Activated T-helper 1 cell treated with anti-CD3 and anti-CD28 coated beads, Interleukin-12 subunit alpha, Interleukin-12 subunit beta, Interleukin-2, Interleukin-4 antibody, amounts not matched to agents 30 ng/mL and 10 ng/mL and 1 ng/mL, durations not matched to agents 14 hours and 24 hours and 36 hours (primary cell): ENCODE measurements at regions not wholly inside any gene's neighbourhood (a gene's known extent, or its start where the extent isn't known, plus 50 kb on each side); places are given as distances from the start of the nearest gene placed in this dataset.
"Not testable (repeated sequence)": the region's sequence is repeated elsewhere in the genome, so short reads cannot be mapped to it uniquely, and the experiment has no call there.

ENCODE experiments used
- DNase-seq: peaks from one replicate; pipeline ENCODE4 v3.0.0; 2021; ENCODE audit warnings: low spot score
- H3K27ac Mint-ChIP-seq: one replicate; pipeline ENCODE4 v1.8.0; 2021; ENCODE audit warnings: mild to moderate bottlenecking, mixed read lengths
- H3K27me3 Mint-ChIP-seq: one replicate; pipeline ENCODE4 v1.8.0; 2022; ENCODE audit warnings: mild to moderate bottlenecking, moderate library complexity, mixed read lengths; ENCODE audit not compliant: insufficient read depth
- H3K36me3 Mint-ChIP-seq: one replicate; pipeline ENCODE4 v1.8.0; 2021; ENCODE audit warnings: low read depth, mixed read lengths
- H3K4me1 Mint-ChIP-seq: one replicate; pipeline ENCODE4 v1.8.0; 2021; ENCODE audit warnings: low read depth, mixed read lengths
- H3K4me3 Mint-ChIP-seq: one replicate; pipeline ENCODE4 v1.8.0; 2021; ENCODE audit warnings: mild to moderate bottlenecking, moderate library complexity, mixed read lengths
- H3K9me3 Mint-ChIP-seq: one replicate; pipeline ENCODE4 v1.8.0; 2021; ENCODE audit warnings: mixed read lengths
- intact Hi-C: fragments of 100-400 bp; cut with micrococcal nuclease; formaldehyde crosslinking; loops from one replicate; pipeline ENCODE4 v1.15.1; 2024

- Mint-ChIP-seq H3K27ac (no peak overlapping the region), H3K27me3 (peaks cover 2% of the 10 kb centered on the region), H3K36me3 (no peaks in the 10 kb centered on the region), H3K4me1 (no peaks in the 10 kb centered on the region), H3K9me3 (no peaks in the 10 kb centered on the region), H3K4me3 (no peak overlapping the region)
- intact Hi-C loops, result no loop called here
- DNase-seq, result no peak
These were observed 111.8 kb upstream of the FRMD1 start for GRCh38 chr6:168190646-168191443.

DNA sequence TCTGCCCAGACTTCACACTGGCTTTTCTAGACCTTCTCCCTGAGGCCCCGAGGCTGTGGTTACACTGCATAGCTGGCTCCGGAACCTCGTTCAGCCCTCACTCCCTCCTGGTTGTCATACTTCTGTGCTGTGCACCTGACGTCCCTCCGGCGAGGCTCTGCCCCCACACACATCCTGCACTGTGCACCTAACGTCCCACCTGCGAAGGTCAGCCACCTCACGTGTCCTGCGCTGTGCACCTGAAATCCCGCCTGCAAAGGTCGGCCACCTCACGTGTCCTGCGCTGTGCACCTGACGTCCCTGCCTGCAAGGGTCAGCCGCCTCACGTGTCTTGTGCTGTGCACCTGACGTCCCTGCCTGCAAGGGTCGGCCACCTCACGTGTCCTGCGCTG lies 111.0 kb upstream of the FRMD1 start:
- Mint-ChIP-seq H3K27me3 (peaks cover 2% of the 10 kb centered on the region), H3K27ac (no peak overlapping the region), H3K4me1 (no peaks in the 10 kb centered on the region), H3K4me3 (no peak overlapping the region), H3K9me3 (no peaks in the 10 kb centered on the region), H3K36me3 (no peaks in the 10 kb centered on the region)
- intact Hi-C loops, result no loop called here
- DNase-seq, result no peak

GRCh38 chr6:168189200-168190013 lies 110.4 kb upstream of the FRMD1 start:
- H3K27ac Mint-ChIP-seq, result no peak overlapping the region
- intact Hi-C loops, result no loop called here
- no peaks in the 10 kb centered on the region for H3K4me1 Mint-ChIP-seq
- no peaks in the 10 kb centered on the region for H3K9me3 Mint-ChIP-seq
- peaks cover 2% of the 10 kb centered on the region for H3K27me3 Mint-ChIP-seq
- H3K4me3 Mint-ChIP-seq, result no peak overlapping the region
- no peak for DNase-seq
- H3K36me3 Mint-ChIP-seq, result no peaks in the 10 kb centered on the region

- no peaks in the 10 kb centered on the region for H3K9me3 Mint-ChIP-seq
- intact Hi-C loops, result no loop called here
- H3K4me3 Mint-ChIP-seq, result no peak overlapping the region
- no peaks in the 10 kb centered on the region for H3K4me1 Mint-ChIP-seq
- no peak for DNase-seq
- no peak overlapping the region for H3K27ac Mint-ChIP-seq
- no peaks in the 10 kb centered on the region for H3K36me3 Mint-ChIP-seq
- peaks cover 2% of the 10 kb centered on the region for H3K27me3 Mint-ChIP-seq
These were observed 109.6 kb upstream of the FRMD1 start for GRCh38 chr6:168188369-168189199.

DNA sequence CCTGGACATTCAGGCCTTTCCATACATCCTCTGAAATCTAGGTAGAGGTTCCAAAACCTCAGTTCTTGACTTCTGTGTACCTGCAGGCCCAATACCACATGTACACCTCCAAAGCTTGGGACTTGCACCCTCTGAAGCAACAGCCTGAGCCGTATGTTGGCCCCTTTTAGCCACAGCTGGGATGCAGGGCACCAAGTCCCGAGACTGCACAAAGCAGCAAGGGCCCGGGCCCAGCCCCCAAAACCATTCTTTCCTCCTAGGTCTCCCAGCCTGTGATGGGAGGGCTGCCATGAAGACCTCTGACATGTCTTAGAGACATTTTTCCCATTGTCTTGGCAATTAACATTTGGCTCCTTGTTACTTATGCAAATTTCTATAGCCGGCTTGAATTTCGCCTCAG lies 107.4 kb upstream of the FRMD1 start:
- Mint-ChIP-seq H3K27ac (no peak overlapping the region), H3K9me3 (no peaks in the 10 kb centered on the region), H3K27me3 (peaks cover 4% of the 10 kb centered on the region), H3K4me3 (no peak overlapping the region), H3K4me1 (no peaks in the 10 kb centered on the region), H3K36me3 (no peaks in the 10 kb centered on the region)
- intact Hi-C loops, result no loop called here
- no peak for DNase-seq

DNA sequence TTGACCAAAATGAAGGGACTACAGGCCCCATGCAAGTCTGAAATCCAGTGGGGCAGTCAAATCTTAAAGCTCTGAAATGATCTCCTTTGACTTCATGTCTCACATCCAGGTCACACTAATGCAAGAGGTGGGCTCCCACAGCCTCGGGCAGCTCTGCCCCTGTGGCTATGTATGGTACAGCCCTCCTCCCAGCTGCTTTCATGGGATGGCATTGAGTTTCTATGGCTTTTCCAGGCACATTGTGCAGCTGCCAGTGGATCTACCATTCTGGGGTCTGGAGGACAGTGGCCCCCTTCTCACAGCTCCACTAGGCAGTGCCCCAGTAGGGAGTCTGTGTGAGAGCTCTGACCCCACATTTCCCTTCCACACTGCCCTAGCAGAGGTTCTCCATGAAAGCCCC lies 107.0 kb upstream of the FRMD1 start:
- H3K4me3 Mint-ChIP-seq, H3K4me1 Mint-ChIP-seq, intact Hi-C loops, H3K36me3 Mint-ChIP-seq, H3K27ac Mint-ChIP-seq, DNase-seq, H3K9me3 Mint-ChIP-seq, H3K27me3 Mint-ChIP-seq: not testable (repeated sequence)

DNA sequence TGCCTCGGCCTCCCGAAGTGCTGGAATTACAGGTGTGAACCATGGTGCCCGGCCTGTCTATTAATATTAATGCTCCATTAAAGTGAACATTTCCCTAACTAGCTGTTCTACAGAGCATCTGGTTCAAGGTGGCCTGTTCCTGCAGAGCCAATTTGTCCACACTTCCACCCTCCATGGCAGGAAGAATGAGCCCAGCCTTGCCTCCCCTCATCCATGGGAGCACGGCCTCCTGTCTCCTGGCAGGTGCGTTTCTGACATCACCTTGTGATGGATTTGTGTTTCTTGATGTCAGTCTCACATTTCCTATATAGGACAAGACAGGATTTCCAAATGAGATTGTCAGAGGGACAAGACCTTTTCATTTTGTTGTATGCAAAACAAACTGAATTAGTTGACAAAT lies 105.7 kb upstream of the FRMD1 start:
- Mint-ChIP-seq H3K27ac (no peak overlapping the region), H3K4me3 (no peak overlapping the region), H3K36me3 (no peaks in the 10 kb centered on the region), H3K27me3 (peaks cover 4% of the 10 kb centered on the region), H3K9me3 (no peaks in the 10 kb centered on the region), H3K4me1 (no peaks in the 10 kb centered on the region)
- intact Hi-C loops, result no loop called here
- DNase-seq, result no peak

GRCh38 chr6:168183613-168183970 lies 104.6 kb upstream of the FRMD1 start:
- H3K36me3 Mint-ChIP-seq, result no peaks in the 10 kb centered on the region
- DNase-seq, result no peak
- H3K27me3 Mint-ChIP-seq, result peaks cover 4% of the 10 kb centered on the region
- no peaks in the 10 kb centered on the region for H3K4me1 Mint-ChIP-seq
- intact Hi-C loops, result no loop called here
- no peak overlapping the region for H3K4me3 Mint-ChIP-seq
- H3K9me3 Mint-ChIP-seq, result no peaks in the 10 kb centered on the region
- H3K27ac Mint-ChIP-seq, result no peak overlapping the region

- Mint-ChIP-seq H3K36me3 (no peaks in the 10 kb centered on the region), H3K27ac (no peak overlapping the region), H3K9me3 (no peaks in the 10 kb centered on the region), H3K4me1 (no peaks in the 10 kb centered on the region), H3K27me3 (peaks cover 4% of the 10 kb centered on the region), H3K4me3 (no peak overlapping the region)
- intact Hi-C loops, result no loop called here
- DNase-seq, result no peak
These were observed 104.0 kb upstream of the FRMD1 start for GRCh38 chr6:168182908-168183612.

GRCh38 chr6:168182366-168182765 lies 103.4 kb upstream of the FRMD1 start:
- intact Hi-C loops, result no loop called here
- Mint-ChIP-seq H3K4me3 (no peak overlapping the region), H3K27me3 (peaks cover 4% of the 10 kb centered on the region), H3K36me3 (no peaks in the 10 kb centered on the region), H3K9me3 (no peaks in the 10 kb centered on the region), H3K27ac (no peak overlapping the region), H3K4me1 (no peaks in the 10 kb centered on the region)
- DNase-seq, result no peak

GRCh38 chr6:168181876-168182275 lies 102.9 kb upstream of the FRMD1 start:
- H3K27me3 Mint-ChIP-seq, result peaks cover 4% of the 10 kb centered on the region
- no peaks in the 10 kb centered on the region for H3K9me3 Mint-ChIP-seq
- DNase-seq, result no peak
- H3K4me1 Mint-ChIP-seq, result no peaks in the 10 kb centered on the region
- intact Hi-C loops, result no loop called here
- H3K4me3 Mint-ChIP-seq, result no peak overlapping the region
- H3K27ac Mint-ChIP-seq, result no peak overlapping the region
- H3K36me3 Mint-ChIP-seq, result no peaks in the 10 kb centered on the region

DNA sequence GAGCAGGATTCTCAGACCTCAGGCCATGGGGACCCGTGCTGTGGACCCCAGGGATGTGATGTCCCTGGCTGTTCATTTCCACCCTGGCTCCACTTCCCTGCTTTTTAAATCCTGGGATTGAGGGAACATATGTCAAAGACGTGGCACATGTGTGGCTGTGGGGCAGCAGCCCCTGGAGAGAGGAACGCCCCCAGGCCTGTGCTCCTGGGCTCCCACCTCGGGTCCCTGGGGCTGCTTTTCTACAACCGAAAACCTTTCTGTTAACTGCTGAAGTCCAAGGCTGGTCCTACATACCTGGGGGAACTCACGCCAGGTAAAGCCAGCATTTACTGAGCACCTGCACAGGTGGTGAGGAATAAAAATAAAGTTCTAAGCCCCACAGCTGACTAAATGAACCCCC lies 102.3 kb upstream of the FRMD1 start:
- Mint-ChIP-seq H3K4me1 (no peaks in the 10 kb centered on the region), H3K9me3 (no peaks in the 10 kb centered on the region), H3K4me3 (no peak overlapping the region), H3K27ac (no peak overlapping the region), H3K36me3 (no peaks in the 10 kb centered on the region), H3K27me3 (peaks cover 6% of the 10 kb centered on the region)
- no peak for DNase-seq
- intact Hi-C loops, result no loop called here
